DOHH2 (cell line): ENCODE measurements at regions not wholly inside any gene's neighbourhood (a gene's known extent, or its start where the extent isn't known, plus 50 kb on each side); places are given as distances from the start of the nearest gene placed in this dataset.

Experiments
- H3F3A ChIP-seq: fragments of 200-600 bp; sonication (generic), shearing (Covaris generic); 2 replicates; pipeline ENCODE4 v1.6.0; 2016; ENCODE audit warnings: antibody characterized with exemption, mild to moderate bottlenecking; ENCODE audit not compliant: control insufficient read depth, insufficient read depth
- H3K27ac ChIP-seq: fragments of 200-600 bp; sonication (generic); 2 replicates; pipeline ENCODE4 v1.5.1; 2014; ENCODE audit warnings: low read depth, mild to moderate bottlenecking, low read length, moderate library complexity
- H3K27me3 ChIP-seq: fragments of 200-600 bp; sonication (generic); 2 replicates; pipeline ENCODE4 v1.6.1; 2014; ENCODE audit warnings: mild to moderate bottlenecking, low read length, mixed read lengths; ENCODE audit not compliant: control insufficient read depth
- H3K36me3 ChIP-seq: fragments of 200-600 bp; sonication (generic); 2 replicates; pipeline ENCODE4 v1.6.1; 2014; ENCODE audit warnings: mild to moderate bottlenecking, low read length, moderate library complexity, mixed read lengths; ENCODE audit not compliant: control insufficient read depth
- H3K4me1 ChIP-seq: fragments of 200-600 bp; sonication (generic); 2 replicates; pipeline ENCODE4 v1.6.1; 2014; ENCODE audit warnings: mild to moderate bottlenecking, low read length, mixed read lengths; ENCODE audit not compliant: control insufficient read depth
- H3K4me2 ChIP-seq: fragments of 200-600 bp; sonication (generic); 2 replicates; pipeline ENCODE4 v1.6.0; 2014; ENCODE audit warnings: mild to moderate bottlenecking, low read length, moderate library complexity
- H3K4me3 ChIP-seq: fragments of 200-600 bp; sonication (generic); 2 replicates; pipeline ENCODE4 v1.5.1; 2014; ENCODE audit warnings: mild to moderate bottlenecking, low read length, mixed read lengths
- H3K79me2 ChIP-seq: fragments of 200-600 bp; sonication (generic); 2 replicates; pipeline ENCODE4 v1.6.1; 2014; ENCODE audit warnings: mild to moderate bottlenecking, low read length, mixed read lengths; ENCODE audit not compliant: control insufficient read depth
- H3K9me2 ChIP-seq: fragments of 200-600 bp; sonication (generic); replicated peaks from 2 replicates; pipeline ENCODE4 v1.6.1; 2014; ENCODE audit warnings: mild to moderate bottlenecking, low read length, mixed read lengths; ENCODE audit not compliant: control insufficient read depth
- H3K9me3 ChIP-seq: fragments of 200-600 bp; sonication (generic); 2 replicates; pipeline ENCODE4 v1.6.1; 2014; ENCODE audit warnings: antibody characterized with exemption, low read length, mixed read lengths; ENCODE audit not compliant: control insufficient read depth, insufficient read depth
- H4K20me1 ChIP-seq: fragments of 200-600 bp; sonication (generic); 2 replicates; pipeline ENCODE4 v1.6.0; 2014; ENCODE audit warnings: low read depth, mild to moderate bottlenecking, antibody characterized with exemption, low read length, moderate library complexity; ENCODE audit not compliant: control insufficient read depth, insufficient read depth
- CTCF ChIP-seq: fragments of 200-600 bp; sonication (generic); IDR thresholded peaks from one replicate; pipeline ENCODE4 v1.5.1; 2014; ENCODE audit warnings: antibody characterized with exemption, mild to moderate bottlenecking, low read depth, low read length; ENCODE audit not compliant: poor library complexity, severe bottlenecking
- EZH2phosphoT487 ChIP-seq: fragments of 200-600 bp; sonication (generic); IDR thresholded peaks from 2 replicates; pipeline ENCODE4 v1.6.1; 2017; ENCODE audit warnings: borderline replicate concordance, mild to moderate bottlenecking, antibody characterized with exemption, low read length, moderate library complexity, mixed read lengths

- H3F3A ChIP-seq = no peaks in the 10 kb centered on the region
- H3K4me3 ChIP-seq = no peak overlapping the region
- H3K79me2 ChIP-seq = no peaks in the 10 kb centered on the region
- no peaks in the 10 kb centered on the region for H3K27me3 ChIP-seq
- no peak overlapping the region for H3K27ac ChIP-seq
- TF ChIP-seq EZH2phosphoT487 (no peak), CTCF (no peak)
- no peaks in the 10 kb centered on the region for H3K4me1 ChIP-seq
- H3K36me3 ChIP-seq = no peaks in the 10 kb centered on the region
- no peak overlapping the region for H3K4me2 ChIP-seq
- H4K20me1 ChIP-seq = no peaks in the 10 kb centered on the region
- no peaks in the 10 kb centered on the region for H3K9me2 ChIP-seq
- H3K9me3 ChIP-seq = no peaks in the 10 kb centered on the region
Measured at GRCh38 chr1:189658381-189658780, 819.3 kb downstream of the BRINP3 start.

GRCh38 chr1:189659731-189660130 lies 817.9 kb downstream of the BRINP3 start:
- Histone ChIP-seq H3K27me3 (no peaks in the 10 kb centered on the region), H4K20me1 (no peaks in the 10 kb centered on the region), H3K36me3 (no peaks in the 10 kb centered on the region), H3K4me1 (no peaks in the 10 kb centered on the region), H3K4me2 (no peak overlapping the region), H3K4me3 (no peak overlapping the region), H3K27ac (no peak overlapping the region), H3F3A (no peaks in the 10 kb centered on the region), H3K79me2 (no peaks in the 10 kb centered on the region), H3K9me3 (no peaks in the 10 kb centered on the region), H3K9me2 (no peaks in the 10 kb centered on the region)
- TF ChIP-seq CTCF (no peak), EZH2phosphoT487 (no peak)

- no peaks in the 10 kb centered on the region for H4K20me1 ChIP-seq
- TF ChIP-seq CTCF (no peak), EZH2phosphoT487 (no peak)
- H3K36me3 ChIP-seq = no peaks in the 10 kb centered on the region
- no peaks in the 10 kb centered on the region for H3K9me2 ChIP-seq
- no peaks in the 10 kb centered on the region for H3K79me2 ChIP-seq
- no peak overlapping the region for H3K27ac ChIP-seq
- H3K27me3 ChIP-seq = no peaks in the 10 kb centered on the region
- no peak overlapping the region for H3K4me2 ChIP-seq
- H3K9me3 ChIP-seq = no peaks in the 10 kb centered on the region
- H3K4me3 ChIP-seq = no peak overlapping the region
- no peaks in the 10 kb centered on the region for H3F3A ChIP-seq
- H3K4me1 ChIP-seq = no peaks in the 10 kb centered on the region
Measured at GRCh38 chr1:189662190-189662589, 815.5 kb downstream of the BRINP3 start.

- Histone ChIP-seq H3F3A (no peaks in the 10 kb centered on the region), H3K9me3 (no peaks in the 10 kb centered on the region), H3K36me3 (no peaks in the 10 kb centered on the region), H3K4me3 (no peak overlapping the region), H3K4me2 (no peak overlapping the region), H3K9me2 (no peaks in the 10 kb centered on the region), H4K20me1 (no peaks in the 10 kb centered on the region), H3K79me2 (no peaks in the 10 kb centered on the region), H3K4me1 (no peaks in the 10 kb centered on the region), H3K27me3 (no peaks in the 10 kb centered on the region), H3K27ac (no peak overlapping the region)
- TF ChIP-seq EZH2phosphoT487 (no peak), CTCF (no peak)
Measured at GRCh38 chr1:189669846-189670245, 807.8 kb downstream of the BRINP3 start.
